Osteocyte (in vitro differentiated cells): ENCODE measurements at regions not wholly inside any gene's neighbourhood (a gene's known extent, or its start where the extent isn't known, plus 50 kb on each side); places are given as distances from the start of the nearest gene placed in this dataset.

Experiments used
- DNase-seq: peaks from one replicate; pipeline ENCODE4 v3.0.0; 2021; ENCODE audit warnings: mixed read lengths; ENCODE audit not compliant: unreplicated experiment; ENCODE audit errors: extremely low spot score
- H3K27ac Mint-ChIP-seq: one replicate; pipeline ENCODE4 v1.8.0; 2021; ENCODE audit warnings: mild to moderate bottlenecking, mixed read lengths; ENCODE audit not compliant: unreplicated experiment
- H3K27me3 Mint-ChIP-seq: one replicate; pipeline ENCODE4 v1.8.0; 2021; ENCODE audit warnings: mixed read lengths; ENCODE audit not compliant: unreplicated experiment
- H3K36me3 Mint-ChIP-seq: one replicate; pipeline ENCODE4 v1.8.0; 2021; ENCODE audit warnings: mixed read lengths; ENCODE audit not compliant: unreplicated experiment
- H3K4me1 Mint-ChIP-seq: one replicate; pipeline ENCODE4 v1.8.0; 2021; ENCODE audit warnings: mixed read lengths; ENCODE audit not compliant: unreplicated experiment
- H3K4me3 Mint-ChIP-seq: one replicate; pipeline ENCODE4 v1.8.0; 2021; ENCODE audit warnings: mild to moderate bottlenecking, moderate library complexity, mixed read lengths; ENCODE audit not compliant: unreplicated experiment
- H3K9me3 Mint-ChIP-seq: one replicate; pipeline ENCODE4 v1.8.0; 2021; ENCODE audit warnings: mixed read lengths; ENCODE audit not compliant: unreplicated experiment
- TF ChIP-seq, protein P1 (sequence below): fragments of 200-600 bp; sonication (generic); IDR thresholded peaks from 2 replicates; pipeline ENCODE4 v1.5.0; 2021; ENCODE audit warnings: antibody characterized with exemption, mild to moderate bottlenecking, moderate library complexity

DNA sequence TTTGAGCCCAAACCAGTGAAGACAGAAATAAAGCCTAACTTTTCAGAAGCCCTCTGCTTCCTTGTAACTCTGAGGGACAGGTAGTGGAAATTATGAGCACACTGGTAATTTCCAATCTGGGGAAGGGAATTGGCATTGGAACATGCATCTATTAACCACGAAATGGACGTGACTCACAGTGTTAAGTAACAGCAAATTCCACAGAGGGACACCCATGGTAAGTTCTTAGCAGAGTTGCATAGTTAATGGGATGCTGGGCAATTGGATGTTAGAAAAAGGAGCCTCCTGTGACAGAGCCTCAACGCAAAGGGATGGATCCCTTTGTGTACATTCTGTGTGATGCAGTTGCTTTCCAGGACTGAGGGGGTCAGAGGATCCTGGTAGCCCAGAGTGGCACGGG, 168.6 kb downstream of the SEMA6D start:
- H3K4me1 Mint-ChIP-seq: peaks cover 21% of the 10 kb centered on the region
- H3K27me3 Mint-ChIP-seq: no peaks in the 10 kb centered on the region
- no peak for DNase-seq
- no peaks in the 10 kb centered on the region for H3K9me3 Mint-ChIP-seq
- H3K4me3 Mint-ChIP-seq: no peak overlapping the region
- H3K36me3 Mint-ChIP-seq: no peaks in the 10 kb centered on the region
- H3K27ac Mint-ChIP-seq: no peak overlapping the region
- TF ChIP-seq, protein P1, sequence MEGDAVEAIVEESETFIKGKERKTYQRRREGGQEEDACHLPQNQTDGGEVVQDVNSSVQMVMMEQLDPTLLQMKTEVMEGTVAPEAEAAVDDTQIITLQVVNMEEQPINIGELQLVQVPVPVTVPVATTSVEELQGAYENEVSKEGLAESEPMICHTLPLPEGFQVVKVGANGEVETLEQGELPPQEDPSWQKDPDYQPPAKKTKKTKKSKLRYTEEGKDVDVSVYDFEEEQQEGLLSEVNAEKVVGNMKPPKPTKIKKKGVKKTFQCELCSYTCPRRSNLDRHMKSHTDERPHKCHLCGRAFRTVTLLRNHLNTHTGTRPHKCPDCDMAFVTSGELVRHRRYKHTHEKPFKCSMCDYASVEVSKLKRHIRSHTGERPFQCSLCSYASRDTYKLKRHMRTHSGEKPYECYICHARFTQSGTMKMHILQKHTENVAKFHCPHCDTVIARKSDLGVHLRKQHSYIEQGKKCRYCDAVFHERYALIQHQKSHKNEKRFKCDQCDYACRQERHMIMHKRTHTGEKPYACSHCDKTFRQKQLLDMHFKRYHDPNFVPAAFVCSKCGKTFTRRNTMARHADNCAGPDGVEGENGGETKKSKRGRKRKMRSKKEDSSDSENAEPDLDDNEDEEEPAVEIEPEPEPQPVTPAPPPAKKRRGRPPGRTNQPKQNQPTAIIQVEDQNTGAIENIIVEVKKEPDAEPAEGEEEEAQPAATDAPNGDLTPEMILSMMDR: no peak

DNA sequence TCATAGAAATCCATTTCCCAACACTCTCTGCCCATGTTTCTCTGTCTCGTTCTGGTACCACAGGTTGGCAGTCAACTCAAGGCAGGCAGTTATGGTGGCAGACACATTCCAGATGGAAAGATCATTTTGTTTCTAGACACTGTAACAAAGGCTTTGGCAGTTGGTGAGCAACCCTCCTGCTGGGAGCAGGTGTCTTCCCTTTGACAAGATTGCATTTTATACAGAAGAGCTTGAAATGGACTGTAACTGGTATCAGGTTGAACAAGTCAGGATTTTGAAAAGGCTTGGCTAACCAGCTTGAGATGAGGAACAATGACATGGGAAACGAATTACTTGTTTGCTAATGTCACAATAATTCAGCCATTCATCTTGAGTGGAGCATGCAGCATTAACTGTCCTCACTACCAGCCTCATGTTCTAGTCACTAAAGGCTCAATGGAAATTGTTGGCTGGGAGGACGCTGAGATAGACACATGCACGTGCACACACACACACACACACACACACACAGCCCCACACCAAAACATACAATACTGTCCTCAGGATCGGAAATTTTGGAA, 170.0 kb downstream of the SEMA6D start:
- no peak for DNase-seq
- H3K27me3 Mint-ChIP-seq: peaks cover 6% of the 10 kb centered on the region
- TF ChIP-seq, protein P1: no peak
- peaks cover 21% of the 10 kb centered on the region for H3K4me1 Mint-ChIP-seq
- no peak overlapping the region for H3K27ac Mint-ChIP-seq
- H3K4me3 Mint-ChIP-seq: no peak overlapping the region
- no peaks in the 10 kb centered on the region for H3K36me3 Mint-ChIP-seq
- no peaks in the 10 kb centered on the region for H3K9me3 Mint-ChIP-seq

DNA sequence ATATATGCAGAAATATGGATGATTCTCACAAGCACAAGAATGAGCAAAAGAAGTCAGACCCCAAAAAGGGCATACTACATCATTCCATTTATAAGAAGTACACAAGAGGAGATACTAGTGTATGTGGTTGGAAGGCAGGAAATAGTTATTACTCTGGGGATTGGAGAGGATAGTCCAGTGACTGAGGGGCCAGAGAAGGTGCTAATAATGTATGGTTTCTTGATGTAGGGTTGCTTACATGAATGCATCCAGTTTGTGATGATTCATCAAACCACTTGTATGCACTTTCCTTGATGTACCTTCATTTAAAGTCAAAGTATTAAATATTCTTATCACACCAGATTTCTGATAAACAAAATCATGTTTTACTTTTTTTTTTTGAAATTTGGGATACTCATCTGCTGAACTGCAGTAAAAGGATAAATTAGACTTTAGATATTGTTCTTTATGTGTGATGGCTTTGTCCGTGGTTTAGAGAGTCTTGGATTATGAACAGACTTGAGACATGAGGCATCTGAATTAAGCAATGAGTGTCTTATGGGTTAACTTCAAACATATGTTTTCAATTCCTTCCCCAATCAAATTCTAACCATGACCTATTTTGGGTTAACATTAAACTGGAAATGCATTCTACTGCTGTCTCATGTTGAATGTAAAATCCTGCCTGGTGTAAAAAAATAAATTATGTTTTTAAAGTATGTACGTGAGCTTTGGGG, 171.2 kb downstream of the SEMA6D start:
- no peaks in the 10 kb centered on the region for H3K9me3 Mint-ChIP-seq
- no peak overlapping the region for H3K27ac Mint-ChIP-seq
- peaks cover 13% of the 10 kb centered on the region for H3K27me3 Mint-ChIP-seq
- H3K4me1 Mint-ChIP-seq: peaks cover 21% of the 10 kb centered on the region
- DNase-seq: no peak
- H3K4me3 Mint-ChIP-seq: no peak overlapping the region
- H3K36me3 Mint-ChIP-seq: no peaks in the 10 kb centered on the region
- TF ChIP-seq, protein P1: no peak

DNA sequence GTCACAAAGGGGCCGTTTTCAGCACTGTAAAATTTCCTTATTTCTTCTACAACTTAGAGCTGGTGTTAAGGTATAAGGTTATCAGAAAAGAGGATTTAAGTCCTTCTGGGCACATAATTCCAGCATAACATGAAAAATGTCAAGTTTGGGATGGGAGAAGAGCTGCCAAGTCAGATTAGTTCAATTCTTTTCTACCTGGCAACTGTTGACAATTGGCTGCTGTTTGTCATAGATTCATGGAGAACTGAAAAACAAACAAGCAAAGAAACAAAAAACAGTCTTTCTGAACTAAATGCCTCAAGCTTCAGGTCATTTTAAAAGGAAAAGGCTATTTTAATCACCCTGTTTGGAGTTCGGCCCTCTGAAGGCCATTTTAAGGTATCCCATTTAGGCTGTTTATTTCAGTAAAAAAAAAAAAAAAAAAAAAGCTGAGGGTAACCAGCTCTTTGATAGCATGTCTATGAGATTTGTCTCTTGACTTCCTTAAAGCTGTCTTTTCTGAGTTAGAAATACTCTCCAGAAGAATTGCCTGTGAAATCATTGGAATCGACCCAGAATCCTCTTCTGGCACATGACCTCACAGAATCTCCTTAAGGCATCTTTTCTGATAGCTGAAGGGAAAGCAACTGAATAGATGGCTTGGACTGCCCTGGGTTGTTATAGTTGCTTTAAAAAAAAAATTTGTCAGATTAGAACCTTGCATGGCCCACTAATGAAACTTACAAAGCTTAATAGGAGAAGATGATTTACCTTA, 173.3 kb downstream of the SEMA6D start:
- Mint-ChIP-seq H3K36me3 (no peaks in the 10 kb centered on the region), H3K27ac (no peak overlapping the region), H3K4me3 (no peak overlapping the region), H3K27me3 (peaks cover 16% of the 10 kb centered on the region), H3K9me3 (no peaks in the 10 kb centered on the region), H3K4me1 (peaks cover 11% of the 10 kb centered on the region)
- TF ChIP-seq, protein P1: no peak
- DNase-seq: no peak

DNA sequence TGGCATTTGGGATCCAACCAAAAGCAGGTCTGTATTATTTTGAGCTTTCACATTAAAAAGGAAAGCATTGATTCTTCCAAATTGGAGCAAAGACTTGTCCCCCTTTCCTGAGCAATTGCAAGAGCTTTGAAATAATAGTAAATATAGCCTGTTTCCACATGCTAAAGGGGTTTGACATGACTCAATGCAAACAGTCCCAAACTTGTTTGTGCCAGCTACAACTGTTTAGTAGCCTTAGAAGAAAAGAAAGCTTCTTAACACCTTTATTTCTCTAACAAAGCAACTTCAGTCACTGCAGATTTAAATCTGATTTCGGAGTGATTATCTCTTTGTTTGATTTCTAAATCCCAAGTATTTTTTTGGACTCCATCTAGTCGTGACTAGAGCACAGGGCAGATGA, 180.2 kb downstream of the SEMA6D start:
- Mint-ChIP-seq H3K36me3 (no peaks in the 10 kb centered on the region), H3K9me3 (no peaks in the 10 kb centered on the region), H3K27ac (no peak overlapping the region), H3K4me3 (no peak overlapping the region), H3K27me3 (peaks cover 27% of the 10 kb centered on the region), H3K4me1 (no peaks in the 10 kb centered on the region)
- TF ChIP-seq, protein P1: no peak
- no peak for DNase-seq
